ENCODE measurements at regions not wholly inside any gene's neighbourhood (a gene's known extent, or its start where the extent isn't known, plus 50 kb on each side); places are given as distances from the start of the nearest gene placed in this dataset.

- TF ChIP-seq CTCF (IDR thresholded peaks at IDR 0.05; ENCODE audit: insufficient read depth, low read length): no peak
- TF ChIP-seq, protein P1, sequence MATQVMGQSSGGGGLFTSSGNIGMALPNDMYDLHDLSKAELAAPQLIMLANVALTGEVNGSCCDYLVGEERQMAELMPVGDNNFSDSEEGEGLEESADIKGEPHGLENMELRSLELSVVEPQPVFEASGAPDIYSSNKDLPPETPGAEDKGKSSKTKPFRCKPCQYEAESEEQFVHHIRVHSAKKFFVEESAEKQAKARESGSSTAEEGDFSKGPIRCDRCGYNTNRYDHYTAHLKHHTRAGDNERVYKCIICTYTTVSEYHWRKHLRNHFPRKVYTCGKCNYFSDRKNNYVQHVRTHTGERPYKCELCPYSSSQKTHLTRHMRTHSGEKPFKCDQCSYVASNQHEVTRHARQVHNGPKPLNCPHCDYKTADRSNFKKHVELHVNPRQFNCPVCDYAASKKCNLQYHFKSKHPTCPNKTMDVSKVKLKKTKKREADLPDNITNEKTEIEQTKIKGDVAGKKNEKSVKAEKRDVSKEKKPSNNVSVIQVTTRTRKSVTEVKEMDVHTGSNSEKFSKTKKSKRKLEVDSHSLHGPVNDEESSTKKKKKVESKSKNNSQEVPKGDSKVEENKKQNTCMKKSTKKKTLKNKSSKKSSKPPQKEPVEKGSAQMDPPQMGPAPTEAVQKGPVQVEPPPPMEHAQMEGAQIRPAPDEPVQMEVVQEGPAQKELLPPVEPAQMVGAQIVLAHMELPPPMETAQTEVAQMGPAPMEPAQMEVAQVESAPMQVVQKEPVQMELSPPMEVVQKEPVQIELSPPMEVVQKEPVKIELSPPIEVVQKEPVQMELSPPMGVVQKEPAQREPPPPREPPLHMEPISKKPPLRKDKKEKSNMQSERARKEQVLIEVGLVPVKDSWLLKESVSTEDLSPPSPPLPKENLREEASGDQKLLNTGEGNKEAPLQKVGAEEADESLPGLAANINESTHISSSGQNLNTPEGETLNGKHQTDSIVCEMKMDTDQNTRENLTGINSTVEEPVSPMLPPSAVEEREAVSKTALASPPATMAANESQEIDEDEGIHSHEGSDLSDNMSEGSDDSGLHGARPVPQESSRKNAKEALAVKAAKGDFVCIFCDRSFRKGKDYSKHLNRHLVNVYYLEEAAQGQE (IDR thresholded peaks at IDR 0.05; ENCODE audit: insufficient replicate concordance, low read depth): no peak
Observed at GRCh38 chr11:130601141-130601540, 152.7 kb downstream of the ADAMTS15 start.
